ENCODE measurements at regions not wholly inside any gene's neighbourhood (a gene's known extent, or its start where the extent isn't known, plus 50 kb on each side); places are given as distances from the start of the nearest gene placed in this dataset.

DNA sequence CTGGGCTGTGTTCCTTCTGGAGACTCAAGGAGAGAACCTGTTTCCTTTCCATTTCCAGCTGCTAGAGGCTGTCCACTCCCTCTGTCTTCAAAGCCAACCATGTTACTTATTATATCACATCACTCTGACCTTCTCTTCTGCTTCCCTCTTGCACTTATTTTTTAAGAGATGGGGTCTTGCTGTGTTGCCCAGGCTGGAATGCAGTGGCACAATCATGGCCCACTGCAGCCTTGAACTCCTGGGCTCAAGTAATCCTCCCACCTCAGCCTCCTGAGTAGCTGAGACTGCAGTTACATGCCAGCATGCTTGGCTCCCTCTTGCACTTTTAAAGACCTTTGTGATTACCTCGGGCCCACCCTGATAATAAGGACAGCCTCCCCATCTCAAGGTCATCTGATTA, 160.0 kb upstream of the DTNBP1 start:
- H3K14ac ChIP-seq (ENCODE audit: low read length): no peak overlapping the region
- H2AFZ ChIP-seq (ENCODE audit: low read length): no peak overlapping the region
- no peak overlapping the region for H2BK5ac ChIP-seq (ENCODE audit: low read length)
- H3K27me3 ChIP-seq (ENCODE audit: control insufficient read depth in 3 of 3, insufficient read depth in 3 of 3, low read depth in 1 of 3, low read length in 3 of 3): no peaks in the 10 kb centered on the region
- H2BK12ac ChIP-seq (ENCODE audit: low read length): no peak overlapping the region
- H3K27ac ChIP-seq (replicated peaks; ENCODE audit: low read length): no peak overlapping the region
- no peak overlapping the region for H2BK15ac ChIP-seq (ENCODE audit: low read length)
- no peak overlapping the region for H2AK5ac ChIP-seq (ENCODE audit: low read depth, low read length)
- no peak overlapping the region for H3K18ac ChIP-seq (ENCODE audit: low read length)
- no peaks in the 10 kb centered on the region for H3K79me1 ChIP-seq (ENCODE audit: low read depth, low read length)
- H3K4me3 ChIP-seq (ENCODE audit: low read length in 2 of 2): no peak overlapping the region
- no peaks in the 10 kb centered on the region for H3K9me3 ChIP-seq (replicated peaks in 1 of 2; ENCODE audit: control insufficient read depth in 2 of 2, insufficient read depth in 1 of 2, low read depth in 1 of 2, low read length in 2 of 2)
- no CpG with 5 or more reads among the region's 1 CpG for WGBS, 2 donors (ENCODE audit: extremely low coverage in 2 of 2, insufficient read length in 2 of 2, insufficient replicate concordance in 1 of 2)
- H3K9ac ChIP-seq (ENCODE audit: low read depth, low read length, poor library complexity): no peak overlapping the region
- H4K8ac ChIP-seq (ENCODE audit: low read depth, low read length): no peak overlapping the region
- no peak overlapping the region for H4K91ac ChIP-seq (ENCODE audit: low read depth, low read length, poor library complexity)
- H3K36me3 ChIP-seq (replicated peaks in 1 of 2; ENCODE audit: control insufficient read depth in 2 of 2, insufficient read depth in 2 of 2, low read length in 2 of 2): no peaks in the 10 kb centered on the region
- no peak for DNase-seq (ENCODE audit: low spot score)
- no peak overlapping the region for H3K4ac ChIP-seq (ENCODE audit: low read length)
- H3K4me1 ChIP-seq (ENCODE audit: control insufficient read depth in 2 of 2, insufficient read depth in 1 of 2, low read depth in 1 of 2, low read length in 2 of 2): peaks cover 0 to 3% of the 10 kb centered on the region in 2 donors
- H3K23ac ChIP-seq (ENCODE audit: low read depth, low read length, poor library complexity): no peak overlapping the region
- H2BK120ac ChIP-seq (ENCODE audit: low read depth, low read length): no peak overlapping the region
- no peak overlapping the region for H3K4me2 ChIP-seq (ENCODE audit: insufficient read depth, low read length, poor library complexity, severe bottlenecking)

DNA sequence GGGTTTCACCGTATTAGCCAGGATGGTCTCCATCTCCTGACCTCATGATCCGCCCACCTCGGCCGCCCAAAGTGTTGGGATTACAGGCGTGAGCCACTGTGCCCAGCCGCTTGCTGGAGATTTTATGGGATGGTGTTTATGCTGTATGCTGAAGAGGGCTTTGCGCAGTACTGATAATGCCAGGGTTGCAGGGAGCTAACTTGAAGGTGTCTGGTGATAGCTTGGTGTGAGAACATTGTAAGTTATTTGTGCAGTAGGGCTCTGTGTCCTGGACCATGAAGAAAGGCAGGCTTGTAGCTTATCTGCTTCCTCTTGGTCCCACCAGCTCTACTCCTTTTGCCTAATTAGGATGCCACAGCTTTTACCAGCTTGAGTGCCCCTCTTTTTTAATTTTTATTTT, 157.0 kb upstream of the DTNBP1 start:
- Histone ChIP-seq H3K18ac (ENCODE audit: low read length) (no peak overlapping the region), H3K9ac (ENCODE audit: low read depth, low read length, poor library complexity) (no peak overlapping the region), H2BK12ac (ENCODE audit: low read length) (no peak overlapping the region), H3K9me3 (replicated peaks in 1 of 2; ENCODE audit: control insufficient read depth in 2 of 2, insufficient read depth in 1 of 2, low read depth in 1 of 2, low read length in 2 of 2) (no peaks in the 10 kb centered on the region), H3K36me3 (replicated peaks in 1 of 2; ENCODE audit: control insufficient read depth in 2 of 2, insufficient read depth in 2 of 2, low read length in 2 of 2) (no peaks in the 10 kb centered on the region), H2BK120ac (ENCODE audit: low read depth, low read length) (no peak overlapping the region), H4K91ac (ENCODE audit: low read depth, low read length, poor library complexity) (no peak overlapping the region), H3K4me2 (ENCODE audit: insufficient read depth, low read length, poor library complexity, severe bottlenecking) (no peak overlapping the region), H3K79me1 (ENCODE audit: low read depth, low read length) (no peaks in the 10 kb centered on the region), H2BK15ac (ENCODE audit: low read length) (no peak overlapping the region), H4K8ac (ENCODE audit: low read depth, low read length) (no peak overlapping the region), H2AK5ac (ENCODE audit: low read depth, low read length) (no peak overlapping the region), H3K4me3 (ENCODE audit: low read length in 2 of 2) (no peak overlapping the region), H3K27me3 (ENCODE audit: control insufficient read depth in 3 of 3, insufficient read depth in 3 of 3, low read depth in 1 of 3, low read length in 3 of 3) (no peaks in the 10 kb centered on the region), H2AFZ (ENCODE audit: low read length) (no peak overlapping the region), H3K27ac (replicated peaks; ENCODE audit: low read length) (no peak overlapping the region), H2BK5ac (ENCODE audit: low read length) (no peak overlapping the region), H3K14ac (ENCODE audit: low read length) (no peak overlapping the region), H3K4me1 (ENCODE audit: control insufficient read depth in 2 of 2, insufficient read depth in 1 of 2, low read depth in 1 of 2, low read length in 2 of 2) (no peaks in the 10 kb centered on the region), H3K23ac (ENCODE audit: low read depth, low read length, poor library complexity) (no peak overlapping the region), H3K4ac (ENCODE audit: low read length) (no peak overlapping the region)
- WGBS, 2 donors (ENCODE audit: extremely low coverage in 2 of 2, insufficient read length in 2 of 2, insufficient replicate concordance in 1 of 2): no CpG with 5 or more reads among the region's 7 CpGs
- no peak for DNase-seq (ENCODE audit: low spot score)

DNA sequence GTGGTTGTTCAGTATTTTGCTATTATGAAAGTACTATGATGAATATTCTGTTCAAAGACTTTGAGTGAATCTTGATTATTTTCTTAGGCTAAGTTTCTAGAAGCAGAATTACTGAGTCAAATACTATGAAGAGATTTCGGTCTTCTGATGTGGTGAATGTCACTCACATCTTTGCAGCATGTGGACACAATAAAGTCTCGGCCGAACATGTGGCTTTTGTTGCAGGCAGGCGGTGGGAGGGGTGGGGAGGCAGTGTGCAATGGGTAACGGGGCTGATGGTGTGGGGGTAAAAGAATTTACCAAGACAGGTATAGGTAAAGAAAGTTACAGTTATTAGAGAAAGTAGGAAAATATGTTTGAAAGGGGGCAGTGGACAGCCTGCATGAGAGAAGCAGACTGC, 156.4 kb upstream of the DTNBP1 start:
- H3K27ac ChIP-seq (replicated peaks; ENCODE audit: low read length): no peak overlapping the region
- no peak overlapping the region for H3K4ac ChIP-seq (ENCODE audit: low read length)
- H3K79me1 ChIP-seq (ENCODE audit: low read depth, low read length): no peaks in the 10 kb centered on the region
- WGBS, 2 donors (ENCODE audit: extremely low coverage in 2 of 2, insufficient read length in 2 of 2, insufficient replicate concordance in 1 of 2): no CpG with 5 or more reads among the region's 5 CpGs
- no peak overlapping the region for H4K8ac ChIP-seq (ENCODE audit: low read depth, low read length)
- H2BK12ac ChIP-seq (ENCODE audit: low read length): no peak overlapping the region
- no peak overlapping the region for H3K4me2 ChIP-seq (ENCODE audit: insufficient read depth, low read length, poor library complexity, severe bottlenecking)
- H2BK15ac ChIP-seq (ENCODE audit: low read length): no peak overlapping the region
- no peaks in the 10 kb centered on the region for H3K4me1 ChIP-seq (ENCODE audit: control insufficient read depth in 2 of 2, insufficient read depth in 1 of 2, low read depth in 1 of 2, low read length in 2 of 2)
- no peak overlapping the region for H2BK120ac ChIP-seq (ENCODE audit: low read depth, low read length)
- no peak overlapping the region for H2AFZ ChIP-seq (ENCODE audit: low read length)
- no peak overlapping the region for H3K18ac ChIP-seq (ENCODE audit: low read length)
- no peaks in the 10 kb centered on the region for H3K9me3 ChIP-seq (replicated peaks in 1 of 2; ENCODE audit: control insufficient read depth in 2 of 2, insufficient read depth in 1 of 2, low read depth in 1 of 2, low read length in 2 of 2)
- H3K27me3 ChIP-seq (ENCODE audit: control insufficient read depth in 3 of 3, insufficient read depth in 3 of 3, low read depth in 1 of 3, low read length in 3 of 3): no peaks in the 10 kb centered on the region
- DNase-seq (ENCODE audit: low spot score): no peak
- H3K23ac ChIP-seq (ENCODE audit: low read depth, low read length, poor library complexity): no peak overlapping the region
- no peak overlapping the region for H3K9ac ChIP-seq (ENCODE audit: low read depth, low read length, poor library complexity)
- no peak overlapping the region for H3K4me3 ChIP-seq (ENCODE audit: low read length in 2 of 2)
- H3K36me3 ChIP-seq (replicated peaks in 1 of 2; ENCODE audit: control insufficient read depth in 2 of 2, insufficient read depth in 2 of 2, low read length in 2 of 2): no peaks in the 10 kb centered on the region
- no peak overlapping the region for H4K91ac ChIP-seq (ENCODE audit: low read depth, low read length, poor library complexity)
- H2BK5ac ChIP-seq (ENCODE audit: low read length): no peak overlapping the region
- no peak overlapping the region for H2AK5ac ChIP-seq (ENCODE audit: low read depth, low read length)
- no peak overlapping the region for H3K14ac ChIP-seq (ENCODE audit: low read length)

DNA sequence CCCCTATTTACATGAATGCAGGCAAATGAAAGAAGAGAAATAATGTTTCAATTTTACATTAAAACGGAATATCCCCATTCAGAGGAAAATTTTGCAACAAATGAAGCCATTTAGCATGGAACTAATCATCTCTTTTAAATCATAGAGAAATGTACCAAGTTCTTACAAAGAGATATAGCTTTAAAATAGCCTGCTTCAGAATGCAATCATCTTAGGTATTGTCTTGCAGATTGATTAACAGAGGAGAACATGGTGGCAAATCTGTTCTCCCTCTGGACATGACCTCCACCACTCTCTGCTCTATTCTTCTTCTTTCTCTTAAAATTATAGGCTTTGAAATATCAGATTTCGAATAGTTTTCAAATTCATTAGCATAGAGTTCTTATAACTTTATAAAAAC, 155.7 kb upstream of the DTNBP1 start:
- H3K4me2 ChIP-seq (ENCODE audit: insufficient read depth, low read length, poor library complexity, severe bottlenecking): no peak overlapping the region
- H3K4me1 ChIP-seq (ENCODE audit: control insufficient read depth in 2 of 2, insufficient read depth in 1 of 2, low read depth in 1 of 2, low read length in 2 of 2): no peaks in the 10 kb centered on the region
- no peak overlapping the region for H2AFZ ChIP-seq (ENCODE audit: low read length)
- no peak overlapping the region for H3K4me3 ChIP-seq (ENCODE audit: low read length in 2 of 2)
- H3K18ac ChIP-seq (ENCODE audit: low read length): no peak overlapping the region
- H4K91ac ChIP-seq (ENCODE audit: low read depth, low read length, poor library complexity): no peak overlapping the region
- H3K27ac ChIP-seq (replicated peaks; ENCODE audit: low read length): no peak overlapping the region
- H2AK5ac ChIP-seq (ENCODE audit: low read depth, low read length): no peak overlapping the region
- no peak overlapping the region for H4K8ac ChIP-seq (ENCODE audit: low read depth, low read length)
- DNase-seq (ENCODE audit: low spot score): no peak
- no peaks in the 10 kb centered on the region for H3K9me3 ChIP-seq (replicated peaks in 1 of 2; ENCODE audit: control insufficient read depth in 2 of 2, insufficient read depth in 1 of 2, low read depth in 1 of 2, low read length in 2 of 2)
- H2BK15ac ChIP-seq (ENCODE audit: low read length): no peak overlapping the region
- no peaks in the 10 kb centered on the region for H3K36me3 ChIP-seq (replicated peaks in 1 of 2; ENCODE audit: control insufficient read depth in 2 of 2, insufficient read depth in 2 of 2, low read length in 2 of 2)
- no peak overlapping the region for H3K23ac ChIP-seq (ENCODE audit: low read depth, low read length, poor library complexity)
- H3K4ac ChIP-seq (ENCODE audit: low read length): no peak overlapping the region
- H2BK12ac ChIP-seq (ENCODE audit: low read length): no peak overlapping the region
- no peak overlapping the region for H3K14ac ChIP-seq (ENCODE audit: low read length)
- H2BK5ac ChIP-seq (ENCODE audit: low read length): no peak overlapping the region
- H3K79me1 ChIP-seq (ENCODE audit: low read depth, low read length): no peaks in the 10 kb centered on the region
- no peak overlapping the region for H3K9ac ChIP-seq (ENCODE audit: low read depth, low read length, poor library complexity)
- no peak overlapping the region for H2BK120ac ChIP-seq (ENCODE audit: low read depth, low read length)
- WGBS, 2 donors (ENCODE audit: extremely low coverage in 2 of 2, insufficient read length in 2 of 2, insufficient replicate concordance in 1 of 2): no CpG with 5 or more reads among the region's 2 CpGs
- no peaks in the 10 kb centered on the region for H3K27me3 ChIP-seq (ENCODE audit: control insufficient read depth in 3 of 3, insufficient read depth in 3 of 3, low read depth in 1 of 3, low read length in 3 of 3)
